RWPE1 (cell line): ENCODE measurements at regions not wholly inside any gene's neighbourhood (a gene's known extent, or its start where the extent isn't known, plus 50 kb on each side); places are given as distances from the start of the nearest gene placed in this dataset.

Experiments
- CTCF ChIA-PET: fragments of 350-600 bp; sonication (Branson Sonifier 250); formaldehyde crosslinking; extraction: SDS; loops from one replicate; lab custom pipeline; 2021; lab: Yijun Ruan, JAX
- POLR2A ChIA-PET: fragments of 400-600 bp; formaldehyde crosslinking; extraction: SDS; loops from one replicate; lab custom pipeline; 2020; ENCODE audit warnings: antibody characterized with exemption; ENCODE audit not compliant: low non-redundant PET; lab: Yijun Ruan, JAX
- DNase-seq: peaks from one replicate; pipeline ENCODE4 v3.0.0; 2012; ENCODE audit warnings: low spot score
- H3K27ac ChIP-seq: fragments of 450-650 bp; 2 replicates; pipeline ENCODE4 v1.5.1; 2017
- CTCF ChIP-seq: fragments of 450-650 bp; conservative IDR thresholded peaks from 2 replicates; pipeline ENCODE4 v1.5.1; 2017; ENCODE audit warnings: low read depth, mild to moderate bottlenecking

GRCh38 chr15:69637818-69638217 is 185.2 kb downstream of the RPLP1 start:
- DNase-seq, result no peak
- CTCF ChIA-PET, result no interaction called here
- H3K27ac ChIP-seq, result no peak overlapping the region
- POLR2A ChIA-PET, result no interaction called here
- TF ChIP-seq CTCF, result no peak

GRCh38 chr15:69643476-69643875 is 190.9 kb downstream of the RPLP1 start:
- ChIA-PET POLR2A (no interaction called here), CTCF (no interaction called here)
- TF ChIP-seq CTCF, result no peak
- no peak overlapping the region for H3K27ac ChIP-seq
- no peak for DNase-seq

GRCh38 chr15:69643971-69644370 is 191.4 kb downstream of the RPLP1 start:
- POLR2A ChIA-PET, result no interaction called here
- DNase-seq, result no peak
- TF ChIP-seq CTCF, result no peak
- CTCF ChIA-PET, result no interaction called here
- H3K27ac ChIP-seq, result no peak overlapping the region

GRCh38 chr15:69644876-69645275 is 192.3 kb downstream of the RPLP1 start:
- ChIA-PET CTCF (no interaction called here), POLR2A (no interaction called here)
- no peak for DNase-seq
- TF ChIP-seq CTCF, result no peak
- no peak overlapping the region for H3K27ac ChIP-seq

GRCh38 chr15:69647142-69647513 is 194.5 kb downstream of the RPLP1 start:
- no peak for DNase-seq
- ChIA-PET CTCF (no interaction called here), POLR2A (no interaction called here)
- H3K27ac ChIP-seq, result no peak overlapping the region
- TF ChIP-seq CTCF, result no peak

GRCh38 chr15:69648212-69648611 is 195.6 kb downstream of the RPLP1 start:
- TF ChIP-seq CTCF, result no peak
- CTCF ChIA-PET, result no interaction called here
- POLR2A ChIA-PET, result no interaction called here

More at GRCh38 chr15:69648212-69648611, 195.6 kb downstream of the RPLP1 start:
- no peak overlapping the region for H3K27ac ChIP-seq
- DNase-seq, result no peak
